Stimulated activated CD4-positive, alpha-beta T cell treated with anti-CD3 and anti-CD28 coated beads, Interleukin-4, amount 100 ng/mL, for 1 hour (primary cell): ENCODE measurements at regions not wholly inside any gene's neighbourhood (a gene's known extent, or its start where the extent isn't known, plus 50 kb on each side); places are given as distances from the start of the nearest gene placed in this dataset.

ENCODE experiments used
- DNase-seq: peaks from one replicate; pipeline ENCODE4 v3.0.0-alpha.2; 2020

GRCh38 chr5:96243862-96244261 lies 189.2 kb downstream of the PCSK1 start:
- no peak for DNase-seq

- DNase-seq = no peak
These were observed 189.8 kb downstream of the PCSK1 start for GRCh38 chr5:96243203-96243602.

GRCh38 chr5:96242571-96242970 lies 190.5 kb downstream of the PCSK1 start:
- DNase-seq = no peak

- no peak for DNase-seq
These were observed 196.2 kb downstream of the PCSK1 start for GRCh38 chr5:96236831-96237230.

GRCh38 chr5:96236051-96236450 lies 197.0 kb downstream of the PCSK1 start:
- DNase-seq = no peak

GRCh38 chr5:96235008-96235910 lies 197.8 kb downstream of the PCSK1 start:
- no peak for DNase-seq

GRCh38 chr5:96232602-96233001 lies 200.4 kb downstream of the PCSK1 start:
- no peak for DNase-seq

- no peak for DNase-seq
These were observed 203.9 kb downstream of the PCSK1 start for GRCh38 chr5:96229188-96229587.

GRCh38 chr5:96228408-96228807 lies 204.6 kb downstream of the PCSK1 start:
- no peak for DNase-seq

GRCh38 chr5:96227957-96228356 lies 205.1 kb downstream of the PCSK1 start:
- DNase-seq = no peak

- DNase-seq = no peak
These were observed 206.0 kb downstream of the PCSK1 start for GRCh38 chr5:96226941-96227552.

GRCh38 chr5:96222129-96222528 lies 210.9 kb downstream of the PCSK1 start:
- no peak for DNase-seq

GRCh38 chr5:96220610-96221390 lies 212.2 kb downstream of the PCSK1 start:
- no peak for DNase-seq

- DNase-seq = no peak
These were observed 213.3 kb downstream of the PCSK1 start for GRCh38 chr5:96219580-96220281.

- DNase-seq = no peak
These were observed 214.4 kb downstream of the PCSK1 start for GRCh38 chr5:96218653-96219052.

- DNase-seq = no peak
These were observed 218.4 kb downstream of the PCSK1 start for GRCh38 chr5:96214442-96215197.

- DNase-seq = no peak
These were observed 223.2 kb downstream of the PCSK1 start for GRCh38 chr5:96209829-96210228.

- DNase-seq = no peak
These were observed 225.6 kb downstream of the PCSK1 start for GRCh38 chr5:96207420-96207819.

GRCh38 chr5:96203761-96204160 lies 229.3 kb downstream of the PCSK1 start:
- DNase-seq = no peak

GRCh38 chr5:96201503-96201902 lies 231.5 kb downstream of the PCSK1 start:
- no peak for DNase-seq

GRCh38 chr5:96200641-96201040 lies 232.4 kb downstream of the PCSK1 start:
- no peak for DNase-seq

GRCh38 chr5:96199713-96200183 lies 233.3 kb downstream of the PCSK1 start:
- DNase-seq = no peak
